ENCODE measurements at regions not wholly inside any gene's neighbourhood (a gene's known extent, or its start where the extent isn't known, plus 50 kb on each side); places are given as distances from the start of the nearest gene placed in this dataset.

- no peak for DNase-seq (ENCODE audit: low read depth in 2 of 3, low spot score in 1 of 3)
Observed at GRCh38 chr4:126794363-126794762, 838.4 kb upstream of the INTU start.

GRCh38 chr4:126798214-126798613 is 834.5 kb upstream of the INTU start:
- no peak for DNase-seq (ENCODE audit: low read depth in 2 of 3, low spot score in 1 of 3)

- no peak for DNase-seq (ENCODE audit: low read depth in 2 of 3, low spot score in 1 of 3)
Observed at GRCh38 chr4:126799416-126799815, 833.3 kb upstream of the INTU start.

GRCh38 chr4:126799971-126800574 is 832.7 kb upstream of the INTU start:
- DNase-seq (ENCODE audit: low read depth in 2 of 3, low spot score in 1 of 3), result no peak

- no peak for DNase-seq (ENCODE audit: low read depth in 2 of 3, low spot score in 1 of 3)
Observed at GRCh38 chr4:126800575-126801141, 832.1 kb upstream of the INTU start.

GRCh38 chr4:126807132-126807531 is 825.6 kb upstream of the INTU start:
- DNase-seq (ENCODE audit: low read depth in 2 of 3, low spot score in 1 of 3), result no peak

- DNase-seq (ENCODE audit: low read depth in 2 of 3, low spot score in 1 of 3), result no peak
Observed at GRCh38 chr4:126812076-126812475, 820.7 kb upstream of the INTU start.

- no peak for DNase-seq (ENCODE audit: low read depth in 2 of 3, low spot score in 1 of 3)
Observed at GRCh38 chr4:126820631-126821030, 812.1 kb upstream of the INTU start.

- DNase-seq (ENCODE audit: low read depth in 2 of 3, low spot score in 1 of 3), result no peak
Observed at GRCh38 chr4:126821152-126821551, 811.6 kb upstream of the INTU start.

GRCh38 chr4:126825083-126825482 is 807.7 kb upstream of the INTU start:
- DNase-seq (ENCODE audit: low read depth in 2 of 3, low spot score in 1 of 3), result no peak

- no peak for DNase-seq (ENCODE audit: low read depth in 2 of 3, low spot score in 1 of 3)
Observed at GRCh38 chr4:126827669-126828068, 805.1 kb upstream of the INTU start.

GRCh38 chr4:126834854-126835253 is 797.9 kb upstream of the INTU start:
- DNase-seq (ENCODE audit: low read depth in 2 of 3, low spot score in 1 of 3), result no peak

GRCh38 chr4:126838941-126839679 is 793.6 kb upstream of the INTU start:
- DNase-seq (ENCODE audit: low read depth in 2 of 3, low spot score in 1 of 3), result no peak

- no peak for DNase-seq (ENCODE audit: low read depth in 2 of 3, low spot score in 1 of 3)
Observed at GRCh38 chr4:126843492-126844067, 789.2 kb upstream of the INTU start.

- no peak for DNase-seq (ENCODE audit: low read depth in 2 of 3, low spot score in 1 of 3)
Observed at GRCh38 chr4:126850286-126850685, 782.5 kb upstream of the INTU start.

GRCh38 chr4:126851391-126851790 is 781.4 kb upstream of the INTU start:
- no peak for DNase-seq (ENCODE audit: low read depth in 2 of 3, low spot score in 1 of 3)

GRCh38 chr4:126853715-126854114 is 779.0 kb upstream of the INTU start:
- no peak for DNase-seq (ENCODE audit: low read depth in 2 of 3, low spot score in 1 of 3)

- DNase-seq (ENCODE audit: low read depth in 2 of 3, low spot score in 1 of 3), result no peak
Observed at GRCh38 chr4:126856906-126857305, 775.9 kb upstream of the INTU start.

- DNase-seq (ENCODE audit: low read depth in 2 of 3, low spot score in 1 of 3), result no peak
Observed at GRCh38 chr4:126859314-126859713, 773.4 kb upstream of the INTU start.

- DNase-seq (ENCODE audit: low read depth in 2 of 3, low spot score in 1 of 3), result no peak
Observed at GRCh38 chr4:126859872-126860271, 772.9 kb upstream of the INTU start.

- no peak for DNase-seq (ENCODE audit: low read depth in 2 of 3, low spot score in 1 of 3)
Observed at GRCh38 chr4:126860308-126860707, 772.4 kb upstream of the INTU start.

- no peak for DNase-seq (ENCODE audit: low read depth in 2 of 3, low spot score in 1 of 3)
Observed at GRCh38 chr4:126869967-126870366, 762.8 kb upstream of the INTU start.

Data from stimulated activated CD4-positive, alpha-beta T cell treated with anti-CD3 and anti-CD28 coated beads, Interleukin-12 subunit alpha, Interleukin-12 subunit beta, amount 100 ng/mL, for 48 hours (primary cell).